ENCODE measurements at regions not wholly inside any gene's neighbourhood (a gene's known extent, or its start where the extent isn't known, plus 50 kb on each side); places are given as distances from the start of the nearest gene placed in this dataset.

DNA sequence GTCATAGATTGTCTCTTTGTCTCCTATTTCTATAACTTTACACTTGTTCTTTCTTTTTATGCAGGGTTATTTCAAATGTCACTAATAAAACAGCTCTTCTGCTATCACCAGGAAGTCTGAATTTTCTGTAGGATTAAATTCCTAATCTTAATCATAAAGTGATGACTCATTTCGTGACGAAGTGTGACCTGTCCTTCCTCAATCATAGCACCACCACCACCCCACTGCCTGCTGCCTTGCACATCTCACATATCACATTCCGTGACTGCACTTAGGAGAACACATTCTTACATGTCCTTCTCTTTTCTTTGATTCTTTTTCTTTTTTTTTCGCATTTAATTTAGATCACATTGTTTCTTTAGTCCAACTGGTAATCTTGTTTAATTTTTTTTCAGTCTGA is 57.7 kb upstream of the UGT2B7 start:
- DNase-seq: no peak
- Histone ChIP-seq H3K9me3 (peaks cover 0 to 40% (median 21%) of the 10 kb centered on the region in 8 donors), H3K27me3 (replicated peaks in 1 of 7) (no peaks in the 10 kb centered on the region), H3K4me1 (no peaks in the 10 kb centered on the region), H3K4me3 (no peak overlapping the region), H3K36me3 (no peaks in the 10 kb centered on the region), H3K27ac (no peak overlapping the region)
- 75 to 85% (median 80%) methylated on average over 4 of the region's 4 CpGs for WGBS, 5 donors
- intact Hi-C loops (cut with DNase I; ENCODE audit: low total_unique reads): no loop called here
- TF ChIP-seq CTCF (IDR thresholded peaks at IDR 0.05 in 8 of 11, conservative IDR thresholded peaks at IDR 0.05 in 3 of 11): no peak
- no peak for TF ChIP-seq POLR2A (IDR thresholded peaks at IDR 0.05)
- TF ChIP-seq POLR2AphosphoS5 (IDR thresholded peaks at IDR 0.05): no peak

GRCh38 chr4:69039071-69039470 is 57.2 kb upstream of the UGT2B7 start:
- intact Hi-C loops (cut with DNase I; ENCODE audit: low total_unique reads): no loop called here
- 90 to 98% (median 93%) methylated on average over 2 of the region's 2 CpGs for WGBS, 5 donors
- H3K9me3 ChIP-seq: peaks cover 0 to 35% (median 18%) of the 10 kb centered on the region in 8 donors
- no peaks in the 10 kb centered on the region for H3K36me3 ChIP-seq
- H3K4me1 ChIP-seq: no peaks in the 10 kb centered on the region
- no peak overlapping the region for H3K4me3 ChIP-seq
- no peak for DNase-seq
- TF ChIP-seq POLR2AphosphoS5 (IDR thresholded peaks at IDR 0.05): no peak
- H3K27me3 ChIP-seq (replicated peaks in 1 of 7): no peaks in the 10 kb centered on the region
- H3K27ac ChIP-seq: no peak overlapping the region

DNA sequence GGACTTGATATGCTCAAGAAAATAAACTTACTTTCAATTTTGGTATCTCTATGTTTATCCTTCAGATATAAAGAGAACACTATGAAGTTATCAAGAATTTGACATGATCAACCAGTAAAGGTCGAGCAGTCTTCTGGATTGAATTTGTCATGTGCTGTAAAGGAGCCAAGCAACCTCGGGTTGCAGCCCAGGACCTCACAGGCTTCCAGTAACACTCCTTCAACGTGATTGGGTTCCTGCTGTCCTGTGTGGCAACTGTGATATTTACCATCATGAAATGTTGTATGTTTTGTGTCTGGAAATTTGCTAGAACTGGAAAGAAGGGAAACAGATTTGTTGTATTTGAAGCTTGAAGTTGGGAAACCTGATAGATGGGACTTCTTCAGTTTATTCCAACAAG is 52.0 kb upstream of the UGT2B7 start:
- no peak for DNase-seq
- Histone ChIP-seq H3K4me3 (no peak overlapping the region), H3K36me3 (no peaks in the 10 kb centered on the region), H3K27me3 (replicated peaks in 1 of 7) (no peaks in the 10 kb centered on the region), H3K9me3 (peaks cover 0 to 4% (median 0%) of the 10 kb centered on the region in 8 donors), H3K27ac (no peak overlapping the region), H3K4me1 (no peaks in the 10 kb centered on the region)
- intact Hi-C loops (cut with DNase I; ENCODE audit: low total_unique reads): no loop called here
- WGBS, 5 donors: 44 to 66% (median 62%) methylated on average over 3 of the region's 3 CpGs
- TF ChIP-seq POLR2AphosphoS5 (IDR thresholded peaks at IDR 0.05) (no peak), CTCF (IDR thresholded peaks at IDR 0.05 in 8 of 11, conservative IDR thresholded peaks at IDR 0.05 in 3 of 11) (no peak), POLR2A (IDR thresholded peaks at IDR 0.05) (no peak)

All from spleen (tissue), 11 donors.